Cardiac fibroblast (primary cell): ENCODE measurements at regions not wholly inside any gene's neighbourhood (a gene's known extent, or its start where the extent isn't known, plus 50 kb on each side); places are given as distances from the start of the nearest gene placed in this dataset.
A peak's percentile ranks its signal among the peaks of the same experiment; 100 is the strongest.

ENCODE experiments used
- DNase-seq, 2 donors: peaks; one replicate each; pipeline versions ENCODE4 v3.0.0 to v3.0.0-alpha.2; 2010; ENCODE audit warnings: low read depth in 2 of 2
- H3K4me3 ChIP-seq, 2 donors: replicated peaks in 1 of 2; 1 replicate in 1 of 2; 2 replicates in 1 of 2; pipeline ENCODE4 v1.5.1; 2011; ENCODE audit warnings: low read depth in 2 of 2, low read length in 2 of 2, mild to moderate bottlenecking in 2 of 2, moderate library complexity in 1 of 2
- TF ChIP-seq, protein P1 (sequence below): IDR thresholded peaks from one replicate; pipeline ENCODE4 v1.5.1; 2011; ENCODE audit warnings: low read depth, mild to moderate bottlenecking, low read length, inconsistent platforms

DNA sequence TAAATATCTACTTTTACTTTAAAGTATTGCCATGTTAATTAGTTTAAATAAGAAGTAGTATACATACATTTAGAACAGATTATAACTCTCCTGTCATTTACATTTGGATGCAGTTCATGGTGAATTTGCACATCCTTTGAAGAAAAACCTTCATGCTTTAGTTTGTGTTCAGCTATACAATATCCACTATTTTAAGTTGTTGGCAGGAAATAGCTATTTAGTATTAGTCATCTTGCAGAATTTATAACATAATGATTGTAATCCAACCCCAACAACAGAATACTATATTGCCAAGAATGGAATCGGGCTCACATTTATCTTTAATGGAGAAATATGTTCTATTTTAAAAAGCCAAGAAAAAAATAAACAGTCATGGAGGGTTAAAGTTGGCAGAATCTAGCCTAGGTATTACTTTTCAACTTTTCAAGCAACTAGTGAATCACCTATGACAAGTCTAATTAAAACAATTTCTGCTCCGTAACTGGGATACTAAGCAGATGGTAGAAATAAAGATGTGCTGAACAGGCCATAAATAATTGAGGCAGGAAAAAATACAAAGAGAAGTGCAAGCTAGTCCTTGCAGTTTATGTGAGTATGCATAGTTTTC is 1170.6 kb upstream of the NUDT12 start:
- TF ChIP-seq, protein P1, sequence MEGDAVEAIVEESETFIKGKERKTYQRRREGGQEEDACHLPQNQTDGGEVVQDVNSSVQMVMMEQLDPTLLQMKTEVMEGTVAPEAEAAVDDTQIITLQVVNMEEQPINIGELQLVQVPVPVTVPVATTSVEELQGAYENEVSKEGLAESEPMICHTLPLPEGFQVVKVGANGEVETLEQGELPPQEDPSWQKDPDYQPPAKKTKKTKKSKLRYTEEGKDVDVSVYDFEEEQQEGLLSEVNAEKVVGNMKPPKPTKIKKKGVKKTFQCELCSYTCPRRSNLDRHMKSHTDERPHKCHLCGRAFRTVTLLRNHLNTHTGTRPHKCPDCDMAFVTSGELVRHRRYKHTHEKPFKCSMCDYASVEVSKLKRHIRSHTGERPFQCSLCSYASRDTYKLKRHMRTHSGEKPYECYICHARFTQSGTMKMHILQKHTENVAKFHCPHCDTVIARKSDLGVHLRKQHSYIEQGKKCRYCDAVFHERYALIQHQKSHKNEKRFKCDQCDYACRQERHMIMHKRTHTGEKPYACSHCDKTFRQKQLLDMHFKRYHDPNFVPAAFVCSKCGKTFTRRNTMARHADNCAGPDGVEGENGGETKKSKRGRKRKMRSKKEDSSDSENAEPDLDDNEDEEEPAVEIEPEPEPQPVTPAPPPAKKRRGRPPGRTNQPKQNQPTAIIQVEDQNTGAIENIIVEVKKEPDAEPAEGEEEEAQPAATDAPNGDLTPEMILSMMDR, result no peak
- H3K4me3 ChIP-seq, result no peak overlapping the region
- DNase-seq, result no peak

DNA sequence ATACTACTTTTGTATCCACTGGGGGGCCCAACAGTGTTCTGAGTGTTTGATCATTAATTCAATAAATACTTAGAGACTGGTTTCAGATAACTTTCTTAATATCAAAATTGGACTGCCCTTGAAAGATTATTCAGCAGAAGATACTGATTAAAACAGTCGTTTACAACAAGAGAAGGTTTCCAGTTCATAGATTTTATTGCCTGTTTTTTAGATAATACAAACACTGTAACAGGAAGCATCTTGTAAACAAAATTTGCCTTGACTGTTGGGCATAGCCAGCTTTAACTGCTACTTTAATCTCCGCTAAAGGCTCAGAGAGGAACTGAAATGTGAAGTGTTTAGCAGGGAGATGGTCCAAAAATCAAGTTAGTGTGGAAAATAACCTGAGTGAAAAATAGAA is 1168.7 kb upstream of the NUDT12 start:
- DNase-seq, result no peak
- TF ChIP-seq, protein P1, result no peak
- H3K4me3 ChIP-seq, result no peak overlapping the region

DNA sequence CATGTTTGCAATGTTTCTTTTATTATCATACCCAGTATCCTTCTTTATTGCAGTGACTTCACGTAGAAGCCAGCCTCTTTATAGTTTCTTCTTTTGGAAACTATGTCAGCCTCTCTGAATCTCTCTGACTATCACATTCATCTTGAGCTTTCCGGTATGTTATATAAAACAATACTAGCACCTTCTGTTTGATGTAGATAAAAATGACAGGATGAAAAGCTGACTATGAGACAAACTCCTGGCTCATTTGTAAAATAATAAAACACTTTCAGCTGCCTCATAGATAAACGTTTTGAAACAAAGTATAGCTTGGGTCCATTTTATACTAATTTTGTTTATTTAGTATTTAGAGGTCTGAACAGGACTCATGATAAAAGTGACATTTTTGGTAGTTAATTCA is 1145.4 kb upstream of the NUDT12 start:
- no peak overlapping the region for H3K4me3 ChIP-seq
- TF ChIP-seq, protein P1, result no peak
- no peak for DNase-seq

DNA sequence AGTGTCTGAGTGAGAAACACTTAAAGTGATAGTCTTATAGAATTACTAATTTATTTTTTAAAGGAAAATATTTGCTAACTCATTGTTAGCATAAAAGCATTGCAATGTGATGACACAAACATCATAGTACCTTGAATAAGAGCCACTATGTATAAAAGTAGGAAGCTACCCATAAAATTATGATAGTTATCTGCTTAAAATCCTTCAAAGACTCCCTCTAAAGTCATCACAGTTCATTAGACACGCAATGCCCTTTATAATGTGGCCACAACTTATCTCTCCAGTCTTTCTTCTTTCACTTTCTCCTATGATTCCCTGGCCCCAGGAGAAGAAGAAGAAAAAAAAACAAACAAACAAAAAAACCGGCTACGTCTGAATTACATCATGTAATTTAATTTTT is 1144.0 kb upstream of the NUDT12 start:
- H3K4me3 ChIP-seq, result no peak overlapping the region
- DNase-seq, result no peak
- TF ChIP-seq, protein P1, result no peak

DNA sequence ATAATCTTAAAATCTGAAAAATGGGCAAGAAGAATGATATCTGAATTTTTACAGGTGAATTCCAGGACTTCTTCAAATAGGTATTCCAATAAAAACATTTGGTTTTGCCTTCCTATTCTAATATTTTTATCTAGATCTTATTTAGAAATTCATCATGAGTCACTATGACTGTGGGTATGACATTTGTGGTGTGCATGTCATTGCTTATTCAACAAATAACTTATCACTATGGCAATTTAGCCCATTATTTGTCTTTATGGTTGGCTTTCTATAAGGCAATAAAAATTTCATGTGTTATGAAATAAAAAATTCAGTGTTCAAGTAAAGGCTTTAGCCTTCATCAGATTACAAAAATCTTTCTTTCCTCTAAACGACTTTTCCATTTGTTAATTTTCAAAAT is 1139.6 kb upstream of the NUDT12 start:
- DNase-seq, result peak in 1 of 2 donors; percentile 7
- TF ChIP-seq, protein P1, result no peak
- no peak overlapping the region for H3K4me3 ChIP-seq

DNA sequence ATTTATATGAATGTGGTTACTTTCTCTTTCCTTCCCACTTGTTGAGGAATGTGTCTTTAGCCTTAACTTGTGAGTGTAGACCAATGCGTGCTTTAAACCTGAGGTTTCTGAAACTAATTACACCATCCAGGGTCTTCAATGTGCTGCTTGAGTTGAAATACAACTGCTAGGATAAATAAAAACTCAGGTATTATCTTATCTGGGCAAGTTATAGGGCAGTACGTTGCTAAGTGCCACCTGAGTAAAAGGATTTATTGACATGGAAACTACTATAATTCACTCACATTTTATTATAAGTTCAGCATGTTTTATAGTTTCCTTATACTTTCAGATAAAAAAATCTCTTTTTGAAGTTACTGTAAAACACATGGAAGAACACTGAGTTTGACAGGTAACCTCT is 1136.8 kb upstream of the NUDT12 start:
- TF ChIP-seq, protein P1, result no peak
- DNase-seq, result no peak

DNA sequence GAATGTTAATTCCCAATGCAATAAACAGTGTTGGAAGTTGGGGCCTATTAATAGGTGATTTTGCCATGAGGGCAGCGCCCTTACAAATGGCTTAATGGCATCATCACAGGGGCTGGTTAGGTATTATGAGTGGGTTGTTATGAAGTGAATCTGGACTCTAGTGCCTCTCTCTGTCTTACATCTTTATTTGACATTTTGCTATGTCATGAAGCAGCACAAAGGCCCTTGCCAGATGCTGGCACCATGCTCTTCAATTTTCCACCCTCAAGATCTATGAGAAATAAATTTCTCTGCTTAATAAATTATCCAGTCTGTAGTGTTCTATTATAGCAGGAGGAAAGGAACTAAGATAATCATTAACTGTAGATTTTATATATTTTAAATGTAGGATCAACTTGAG is 1098.7 kb upstream of the NUDT12 start:
- no peak for DNase-seq
- TF ChIP-seq, protein P1, result no peak
- no peak overlapping the region for H3K4me3 ChIP-seq

More for the DNA sequence above, 1136.8 kb upstream of the NUDT12 start:
- no peak overlapping the region for H3K4me3 ChIP-seq
